HS-27A (cell line): ENCODE measurements at regions not wholly inside any gene's neighbourhood (a gene's known extent, or its start where the extent isn't known, plus 50 kb on each side); places are given as distances from the start of the nearest gene placed in this dataset.
"Not testable (repeated sequence)": the region's sequence is repeated elsewhere in the genome, so short reads cannot be mapped to it uniquely, and the experiment has no call there.

Experiments
- DNase-seq: peaks from one replicate; pipeline ENCODE4 v3.0.0-alpha.2; 2012; ENCODE audit warnings: low read depth, missing footprints

- no peak for DNase-seq
Observed at GRCh38 chr4:124990398-124990797, 277.9 kb upstream of the ANKRD50 start.

DNA sequence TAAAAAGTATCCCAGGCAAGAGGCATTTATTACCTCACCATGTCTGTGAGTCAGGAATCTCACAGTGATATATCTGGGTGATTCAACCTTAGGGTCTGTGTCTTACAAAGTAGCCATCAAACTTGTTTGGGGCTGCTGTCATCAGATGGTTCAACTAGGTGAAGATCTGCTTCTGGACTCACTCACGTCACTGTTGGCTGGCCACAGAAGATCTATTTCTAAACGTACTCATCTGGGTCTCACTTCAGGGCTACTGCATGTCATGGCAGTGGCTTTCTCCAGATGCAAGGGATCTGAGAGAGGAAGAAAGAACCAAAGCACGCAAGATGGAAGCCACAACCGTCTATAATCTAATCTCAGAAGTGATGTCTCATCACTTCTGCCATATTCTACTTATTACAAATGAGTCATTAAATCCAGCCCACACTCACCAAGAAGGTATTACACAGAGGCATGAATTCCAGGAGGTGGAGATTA lies 267.8 kb upstream of the ANKRD50 start:
- peak; percentile 8 for DNase-seq

- not testable (repeated sequence) for DNase-seq
Observed at GRCh38 chr4:124978536-124978935, 266.0 kb upstream of the ANKRD50 start.

- no peak for DNase-seq
Observed at GRCh38 chr4:124977045-124977444, 264.5 kb upstream of the ANKRD50 start.

GRCh38 chr4:124974152-124974551 lies 261.6 kb upstream of the ANKRD50 start:
- DNase-seq: no peak

GRCh38 chr4:124973716-124974115 lies 261.2 kb upstream of the ANKRD50 start:
- no peak for DNase-seq

GRCh38 chr4:124970011-124970410 lies 257.5 kb upstream of the ANKRD50 start:
- no peak for DNase-seq

DNA sequence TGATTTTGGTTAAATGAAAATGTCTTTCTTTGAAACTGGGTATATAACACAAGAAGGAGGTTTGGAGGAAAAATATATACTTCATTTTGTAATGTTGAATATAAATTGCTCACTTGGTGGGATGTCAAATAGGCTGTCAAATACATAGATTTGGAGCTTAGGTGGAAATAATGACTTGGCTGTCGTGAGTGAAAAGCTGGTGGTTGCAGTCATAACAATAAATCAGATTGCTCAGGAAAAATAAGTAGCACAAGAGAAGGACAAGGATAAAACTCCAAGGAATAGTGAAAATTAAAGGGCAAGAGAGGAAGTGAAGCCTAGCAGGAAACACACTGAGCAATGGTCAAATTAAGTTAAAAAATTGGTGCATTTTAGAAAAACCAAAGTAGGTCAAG lies 253.0 kb upstream of the ANKRD50 start:
- no peak for DNase-seq

DNA sequence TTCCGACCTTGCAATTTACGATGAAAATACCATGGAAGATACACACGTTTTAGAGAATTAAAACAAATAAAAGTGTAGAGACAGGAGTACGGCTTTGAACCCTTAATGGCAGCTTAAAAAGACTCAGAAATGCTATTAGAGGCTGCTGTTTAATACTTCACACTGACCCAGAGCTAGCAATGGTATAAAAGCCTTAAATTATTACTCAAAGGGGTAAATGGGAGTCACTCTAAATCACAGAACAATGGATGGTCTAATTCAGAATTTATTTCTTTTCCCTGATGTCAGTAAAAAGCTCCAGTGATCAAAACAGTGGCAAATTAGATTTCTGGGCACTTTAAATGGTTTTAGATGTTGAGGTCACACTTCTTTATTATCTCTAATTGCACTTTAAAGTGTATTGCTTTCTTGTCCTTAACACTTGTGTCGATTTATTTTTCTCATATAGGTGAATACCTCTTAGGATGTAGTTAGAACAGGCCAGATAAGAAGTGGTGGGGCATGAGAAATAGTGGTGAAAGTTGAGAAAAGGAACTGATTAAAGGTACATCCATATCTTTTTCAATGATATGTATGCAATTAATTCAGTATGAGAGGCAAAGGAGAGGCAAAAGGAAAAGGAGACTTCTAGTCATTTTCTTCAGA lies 252.4 kb upstream of the ANKRD50 start:
- DNase-seq: no peak

- no peak for DNase-seq
Observed at GRCh38 chr4:124964251-124964650, 251.7 kb upstream of the ANKRD50 start.

- no peak for DNase-seq
Observed at GRCh38 chr4:124961138-124961750, 248.7 kb upstream of the ANKRD50 start.

- DNase-seq: no peak
Observed at GRCh38 chr4:124958847-124959246, 246.3 kb upstream of the ANKRD50 start.

DNA sequence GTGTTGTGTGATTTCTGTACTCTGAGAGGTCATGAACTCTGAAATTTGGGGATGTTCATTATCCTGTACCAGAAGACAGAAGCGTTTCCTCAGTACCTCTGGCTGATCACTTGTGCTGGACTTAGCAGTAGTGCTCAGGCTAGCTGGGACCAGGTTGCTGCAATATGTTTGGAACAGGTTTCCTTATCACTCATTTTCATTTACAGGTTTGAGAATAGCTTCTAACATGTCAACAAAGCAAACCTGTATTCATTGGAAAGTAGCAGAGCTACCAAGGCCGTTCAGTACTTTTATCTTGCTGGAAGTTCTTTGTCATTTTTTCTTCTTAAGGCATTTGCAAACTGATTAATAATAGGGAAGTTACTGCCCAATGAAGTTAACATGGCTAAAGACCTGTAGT lies 242.9 kb upstream of the ANKRD50 start:
- no peak for DNase-seq

DNA sequence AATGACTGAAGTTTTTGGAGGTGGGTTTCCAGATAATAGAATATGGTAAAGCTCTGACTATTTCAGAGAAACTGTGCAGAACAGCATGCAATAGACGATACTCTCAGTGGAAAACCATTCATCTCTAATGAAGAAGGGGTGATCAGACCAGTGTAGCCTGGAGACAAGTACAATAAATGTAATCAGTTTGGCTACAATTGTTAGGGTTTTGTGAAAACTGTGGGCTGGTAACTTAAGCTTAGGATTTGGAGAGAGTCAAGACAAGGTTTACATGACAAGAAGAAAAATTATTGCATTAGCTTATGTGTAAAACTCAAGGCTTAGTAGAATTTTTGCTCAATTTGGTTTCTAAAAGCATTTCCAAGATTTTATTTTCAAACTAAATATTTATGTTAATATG lies 241.5 kb upstream of the ANKRD50 start:
- no peak for DNase-seq

GRCh38 chr4:124953486-124953885 lies 241.0 kb upstream of the ANKRD50 start:
- DNase-seq: no peak

DNA sequence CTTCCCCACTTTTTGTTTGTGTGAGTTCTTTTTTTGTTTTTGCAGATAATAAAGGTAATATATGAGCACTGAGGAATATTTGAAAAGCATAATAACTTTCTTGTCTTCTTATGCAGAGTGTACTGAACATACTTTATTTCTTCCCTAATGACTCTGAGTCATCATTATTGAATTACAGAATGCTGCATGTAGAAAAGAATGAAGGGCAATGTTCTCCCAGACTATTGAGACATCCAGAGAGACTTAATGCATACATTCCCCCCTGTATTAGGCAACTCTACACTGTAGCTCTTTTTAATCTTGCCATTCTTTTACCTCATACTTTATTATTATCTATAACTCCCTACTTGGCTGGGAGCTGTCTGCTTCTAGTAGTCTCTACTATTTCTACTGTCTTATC lies 240.5 kb upstream of the ANKRD50 start:
- no peak for DNase-seq

GRCh38 chr4:124952601-124953000 lies 240.1 kb upstream of the ANKRD50 start:
- DNase-seq: no peak

- no peak for DNase-seq
Observed at GRCh38 chr4:124948976-124949597, 236.6 kb upstream of the ANKRD50 start.

DNA sequence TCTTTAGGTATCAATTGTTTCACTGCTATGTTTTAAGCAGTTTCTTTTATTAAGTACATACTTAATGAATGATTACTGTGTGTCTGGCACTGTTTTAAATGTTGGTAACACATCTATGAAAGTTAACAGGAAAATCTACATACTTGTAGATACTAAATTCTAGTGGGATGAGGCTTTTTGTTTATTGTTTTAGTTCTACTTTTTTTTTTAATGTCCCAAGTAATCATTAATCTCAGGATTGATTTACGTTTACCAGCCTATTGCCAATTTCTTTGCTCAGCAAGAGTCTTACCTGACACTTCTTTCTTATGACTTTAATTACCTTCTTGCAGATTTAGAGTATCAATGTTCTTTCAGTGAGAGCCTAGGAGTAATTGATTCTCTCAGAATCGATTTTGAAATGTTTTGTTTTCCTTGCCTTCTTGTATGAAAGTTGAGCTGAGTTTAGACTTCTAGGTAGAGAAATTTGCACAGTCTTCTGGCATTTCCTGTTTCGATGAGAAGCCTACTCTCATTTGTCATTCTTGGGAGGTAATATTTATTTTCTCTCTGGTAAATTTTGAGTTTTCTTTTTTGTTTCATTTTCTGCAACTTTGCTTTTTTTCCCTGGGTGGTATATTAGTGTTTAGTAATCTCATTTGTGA lies 235.2 kb upstream of the ANKRD50 start:
- no peak for DNase-seq

DNA sequence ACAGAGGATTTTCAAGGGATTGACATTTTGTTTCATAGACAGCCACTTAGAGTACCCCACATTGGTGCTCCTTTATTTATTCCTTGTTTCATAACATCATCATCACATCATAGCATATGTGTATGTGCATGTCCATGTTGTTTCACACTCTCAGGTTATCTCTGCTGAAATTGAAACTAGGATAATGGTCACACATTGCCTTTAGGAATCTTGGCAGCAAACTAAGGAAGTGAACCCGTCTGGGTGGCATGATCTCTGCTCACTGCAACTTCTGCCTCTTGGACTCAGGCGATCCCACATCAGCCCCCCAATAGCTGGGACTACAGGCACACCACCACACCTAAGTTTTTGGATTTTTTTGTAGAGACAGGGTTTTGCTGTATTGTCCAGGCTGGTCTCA lies 234.2 kb upstream of the ANKRD50 start:
- DNase-seq: no peak

DNA sequence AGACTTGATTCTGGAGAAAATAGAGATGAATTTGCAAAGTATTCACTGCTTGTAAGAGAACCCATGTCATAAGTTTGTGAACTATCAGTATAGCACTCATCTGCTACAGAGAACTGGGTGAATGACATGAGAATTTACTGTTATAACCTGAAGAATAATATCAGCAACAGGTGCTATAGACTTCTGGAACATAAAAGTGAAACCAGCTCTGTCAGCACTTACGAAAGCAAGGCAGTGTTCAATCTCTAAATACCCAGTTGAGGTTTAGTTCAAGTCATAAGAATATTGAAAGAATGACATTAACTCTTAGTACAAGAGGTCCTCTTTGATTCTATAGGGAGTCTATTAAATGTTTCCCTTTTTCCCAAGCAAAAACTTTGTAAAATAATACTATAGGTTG lies 232.9 kb upstream of the ANKRD50 start:
- no peak for DNase-seq

DNA sequence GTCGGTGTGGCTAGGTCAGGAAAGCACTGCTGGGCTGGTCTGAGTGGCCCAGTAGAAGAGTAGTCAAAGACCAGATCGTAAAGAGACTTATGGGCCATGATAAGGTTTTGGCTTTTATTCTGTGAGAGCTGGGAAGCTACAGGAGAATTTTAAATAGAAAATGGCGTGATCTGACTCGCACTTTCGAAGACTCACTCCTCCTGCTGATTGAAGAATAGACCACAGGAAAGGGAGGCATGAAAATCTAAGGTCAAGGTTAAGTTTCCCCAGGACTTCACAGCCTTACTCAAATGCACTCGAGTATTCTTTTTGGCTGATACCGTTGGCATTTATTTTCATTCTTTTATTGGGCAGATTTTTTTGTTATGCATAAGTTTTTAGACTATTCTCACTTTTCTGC lies 231.4 kb upstream of the ANKRD50 start:
- no peak for DNase-seq
